Mucosa of rectum (tissue), 2 donors: ENCODE measurements at regions not wholly inside any gene's neighbourhood (a gene's known extent, or its start where the extent isn't known, plus 50 kb on each side); places are given as distances from the start of the nearest gene placed in this dataset.

Experiments
- H3K27ac ChIP-seq, 2 donors: one replicate each; pipeline ENCODE4 v1.7.0; 2013; ENCODE audit warnings: inconsistent platforms in 2 of 2, low read depth in 2 of 2, low read length in 2 of 2
- H3K27me3 ChIP-seq, 2 donors: one replicate each; pipeline ENCODE4 v1.7.0; 2013; ENCODE audit warnings: low read length in 2 of 2; ENCODE audit not compliant: control insufficient read depth in 2 of 2, insufficient read depth in 2 of 2
- H3K36me3 ChIP-seq, 2 donors: one replicate each; pipeline ENCODE4 v1.7.0; 2013; ENCODE audit warnings: low read length in 2 of 2; ENCODE audit not compliant: control insufficient read depth in 2 of 2, insufficient read depth in 2 of 2
- H3K4me1 ChIP-seq, 2 donors: one replicate each; pipeline ENCODE4 v1.7.0; 2013; ENCODE audit warnings: low read length in 2 of 2, mild to moderate bottlenecking in 1 of 2; ENCODE audit not compliant: control insufficient read depth in 2 of 2, insufficient read depth in 2 of 2
- H3K4me3 ChIP-seq, 2 donors: one replicate each; pipeline ENCODE4 v1.7.0; 2013; ENCODE audit warnings: low read length in 2 of 2
- H3K9ac ChIP-seq, 2 donors: one replicate each; pipeline ENCODE4 v1.7.0; 2013; ENCODE audit warnings: low read length in 2 of 2, low read depth in 1 of 2, mild to moderate bottlenecking in 1 of 2
- H3K9me3 ChIP-seq, 2 donors: one replicate each; pipeline ENCODE4 v1.7.0; 2013; ENCODE audit warnings: low read length in 2 of 2; ENCODE audit not compliant: control insufficient read depth in 2 of 2
- donor health status: healthy.
- donor health status: Normal muscosa, but diverticular disease.

DNA sequence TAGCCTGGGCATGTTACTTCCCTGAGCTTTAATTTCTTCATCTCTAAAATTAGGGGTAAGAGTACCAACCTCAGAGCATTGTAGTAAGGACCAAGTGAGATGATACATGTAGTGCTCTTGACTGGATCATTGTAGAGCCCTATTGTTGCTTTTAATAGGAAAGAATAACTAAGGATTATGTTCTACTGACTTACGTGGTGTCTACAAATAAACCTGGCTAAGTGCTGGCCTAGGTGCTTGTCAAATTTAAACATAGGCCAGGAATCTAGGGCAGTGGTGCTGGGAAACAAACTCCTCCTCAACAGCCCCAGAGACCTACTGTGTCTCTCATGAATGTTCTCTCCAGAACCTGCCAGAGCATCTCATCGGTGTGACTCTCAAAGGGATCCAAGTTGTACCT is 69.4 kb downstream of the ABCC12 start:
- no peaks in the 10 kb centered on the region for H3K36me3 ChIP-seq
- H3K4me1 ChIP-seq, result no peaks in the 10 kb centered on the region
- H3K9me3 ChIP-seq, result no peaks in the 10 kb centered on the region
- H3K4me3 ChIP-seq, result no peak overlapping the region
- no peak overlapping the region for H3K27ac ChIP-seq
- H3K9ac ChIP-seq, result no peak overlapping the region
- no peaks in the 10 kb centered on the region for H3K27me3 ChIP-seq

DNA sequence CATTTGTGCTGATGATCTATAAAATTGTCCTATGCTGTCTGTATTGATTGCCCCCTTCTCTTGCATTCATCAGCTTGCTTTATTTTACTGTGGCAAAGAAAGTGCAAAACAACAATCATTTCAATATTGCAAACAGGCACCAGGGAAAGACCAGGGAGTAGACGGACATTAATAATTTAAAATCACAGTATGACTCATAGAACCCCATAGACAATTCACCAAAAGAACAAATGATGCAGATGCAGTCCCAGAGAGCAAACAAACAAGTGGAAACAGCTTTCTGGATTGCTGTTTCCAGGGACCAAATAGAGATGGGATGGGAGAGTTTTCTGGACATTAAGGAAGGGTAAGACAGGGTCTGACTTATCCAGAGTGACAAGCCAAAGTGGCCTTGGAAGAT is 70.1 kb downstream of the ABCC12 start:
- no peaks in the 10 kb centered on the region for H3K27me3 ChIP-seq
- H3K9ac ChIP-seq, result no peak overlapping the region
- H3K9me3 ChIP-seq, result no peaks in the 10 kb centered on the region
- no peaks in the 10 kb centered on the region for H3K36me3 ChIP-seq
- no peak overlapping the region for H3K27ac ChIP-seq
- no peaks in the 10 kb centered on the region for H3K4me1 ChIP-seq
- no peak overlapping the region for H3K4me3 ChIP-seq

DNA sequence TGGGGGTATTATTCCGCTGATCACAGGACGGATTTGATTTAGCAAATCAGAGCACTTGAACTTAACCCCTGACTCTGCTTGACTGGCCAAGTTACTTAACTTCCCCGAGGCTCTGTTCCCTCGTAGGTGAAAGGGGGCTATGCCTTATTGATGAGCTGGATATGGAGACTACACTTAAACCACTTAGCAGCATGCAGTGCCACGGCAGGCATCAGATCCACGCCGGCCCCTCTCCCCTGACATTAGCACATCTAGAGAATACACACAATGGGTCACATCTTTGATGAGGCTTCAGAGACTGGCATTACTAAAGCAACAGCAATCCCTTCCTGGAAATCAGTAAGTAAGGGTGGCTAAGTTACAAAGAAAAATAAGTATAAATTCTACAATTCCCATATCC is 71.0 kb downstream of the ABCC12 start:
- Histone ChIP-seq H3K9ac (no peak overlapping the region), H3K4me3 (no peak overlapping the region), H3K36me3 (no peaks in the 10 kb centered on the region), H3K27ac (no peak overlapping the region), H3K9me3 (no peaks in the 10 kb centered on the region), H3K27me3 (no peaks in the 10 kb centered on the region), H3K4me1 (no peaks in the 10 kb centered on the region)

DNA sequence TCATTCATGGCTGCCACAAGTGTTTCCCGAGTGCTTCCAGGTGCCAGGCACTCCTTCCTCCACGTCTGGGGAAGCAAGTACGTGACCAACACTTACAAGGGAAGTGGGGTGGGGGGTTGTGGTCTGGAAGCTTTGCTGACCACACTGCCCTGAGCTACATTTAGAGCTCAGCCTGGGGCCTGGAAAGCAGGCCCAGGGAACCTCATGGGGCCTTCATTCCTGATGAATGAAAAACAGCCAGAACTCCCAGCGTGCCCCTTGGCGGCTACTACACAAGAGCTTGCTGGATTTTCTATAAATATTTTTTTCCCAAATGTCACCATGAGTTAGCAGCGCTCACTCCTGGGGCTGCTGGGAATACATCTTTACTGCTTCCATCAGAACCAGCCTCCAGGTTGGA is 73.3 kb downstream of the ABCC12 start:
- Histone ChIP-seq H3K4me3 (no peak overlapping the region), H3K4me1 (no peaks in the 10 kb centered on the region), H3K27ac (no peak overlapping the region), H3K36me3 (no peaks in the 10 kb centered on the region), H3K9me3 (no peaks in the 10 kb centered on the region), H3K9ac (no peak overlapping the region), H3K27me3 (no peaks in the 10 kb centered on the region)

DNA sequence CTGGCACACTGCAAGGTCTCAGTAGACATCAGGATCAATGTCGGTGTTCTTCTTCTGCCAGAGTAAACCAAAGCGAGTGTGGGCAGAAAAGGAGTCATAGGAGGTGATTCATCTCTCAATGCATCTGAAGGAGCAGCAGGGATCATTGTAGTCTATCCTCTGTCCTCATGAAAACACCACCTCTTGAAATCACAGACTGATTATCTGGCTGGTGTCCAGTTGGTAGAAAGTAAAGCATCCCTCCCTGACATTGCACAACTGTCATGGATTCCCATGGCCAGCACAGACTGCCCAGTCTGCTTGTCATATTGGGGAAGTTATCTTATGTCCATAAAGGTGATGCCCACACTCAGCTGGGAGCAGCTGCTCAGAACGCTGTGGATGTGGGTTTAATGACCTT is 74.1 kb downstream of the ABCC12 start:
- H3K27me3 ChIP-seq, result no peaks in the 10 kb centered on the region
- H3K9ac ChIP-seq, result no peak overlapping the region
- no peaks in the 10 kb centered on the region for H3K4me1 ChIP-seq

DNA sequence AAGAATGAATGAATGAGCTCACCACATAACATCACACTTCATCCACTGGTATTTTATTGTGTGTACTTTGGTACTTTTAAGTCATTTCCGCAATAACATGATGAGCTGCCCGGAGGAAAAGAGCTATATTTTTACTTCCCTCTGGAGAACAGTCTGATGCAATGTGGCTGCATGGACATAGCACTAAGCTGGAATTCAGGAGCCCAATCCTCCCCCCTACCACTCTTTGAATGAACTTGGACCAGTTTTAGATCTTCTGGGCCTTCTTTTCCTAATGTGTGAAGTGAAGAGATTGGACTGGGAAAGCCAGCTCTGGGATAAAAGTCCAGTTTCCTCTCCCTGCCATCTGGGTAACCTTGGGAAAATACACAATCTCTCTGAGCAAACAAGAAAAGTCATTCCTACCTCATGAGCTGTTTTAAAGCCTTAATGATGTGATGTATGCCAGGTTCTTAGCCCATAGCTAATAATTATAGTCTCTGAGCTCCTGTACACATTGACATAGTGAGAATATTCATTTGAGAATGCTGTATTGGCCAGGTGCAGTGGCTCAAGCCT is 79.3 kb downstream of the ABCC12 start:
- Histone ChIP-seq H3K4me1 (no peaks in the 10 kb centered on the region), H3K4me3 (no peak overlapping the region), H3K36me3 (no peaks in the 10 kb centered on the region), H3K27ac (no peak overlapping the region), H3K27me3 (no peaks in the 10 kb centered on the region), H3K9me3 (no peaks in the 10 kb centered on the region), H3K9ac (no peak overlapping the region)

More for the DNA sequence above, 74.1 kb downstream of the ABCC12 start:
- Histone ChIP-seq H3K27ac (no peak overlapping the region), H3K36me3 (no peaks in the 10 kb centered on the region), H3K4me3 (no peak overlapping the region), H3K9me3 (no peaks in the 10 kb centered on the region)

DNA sequence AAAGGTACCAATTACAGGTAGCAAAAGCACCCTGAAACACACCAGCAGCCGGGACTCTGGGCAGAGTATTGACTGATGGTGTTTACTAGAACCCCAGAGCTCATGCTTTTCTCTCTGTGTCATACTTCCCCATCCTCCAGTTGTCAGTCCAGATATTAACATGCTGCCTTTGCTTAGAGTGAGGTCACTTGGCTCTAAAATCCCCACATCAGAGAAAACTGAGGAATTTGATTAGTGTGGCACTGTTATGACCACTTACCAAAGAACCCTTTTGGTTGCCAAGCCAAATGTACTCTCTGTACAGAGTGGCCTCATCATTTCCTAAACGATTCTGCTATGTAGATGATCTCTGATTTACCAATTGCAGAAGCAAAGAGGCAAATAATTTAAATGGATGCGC is 80.4 kb downstream of the ABCC12 start:
- Histone ChIP-seq H3K4me1 (no peaks in the 10 kb centered on the region), H3K36me3 (no peaks in the 10 kb centered on the region), H3K9me3 (no peaks in the 10 kb centered on the region), H3K27ac (no peak overlapping the region), H3K27me3 (no peaks in the 10 kb centered on the region), H3K9ac (no peak overlapping the region), H3K4me3 (no peak overlapping the region)

DNA sequence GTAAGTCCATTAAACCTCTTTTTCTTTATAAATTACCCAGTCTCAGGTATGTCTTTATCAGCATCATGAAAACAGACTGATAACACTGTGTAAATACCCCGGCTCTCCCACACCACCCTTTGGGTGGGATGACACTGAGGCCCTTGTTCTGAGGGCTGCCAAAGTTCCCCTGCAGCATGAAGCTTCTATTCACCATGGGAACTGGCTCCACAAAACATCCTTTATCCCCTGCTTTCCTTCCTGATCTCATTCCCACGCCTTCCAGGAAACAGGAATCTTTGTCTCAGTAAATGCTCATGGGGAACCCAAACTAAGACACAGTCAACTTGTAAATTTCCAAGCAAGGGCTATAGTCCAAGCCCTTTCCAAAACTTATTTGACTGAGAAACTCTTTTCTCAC is 88.4 kb downstream of the ABCC12 start:
- no peaks in the 10 kb centered on the region for H3K9me3 ChIP-seq
- H3K9ac ChIP-seq, result no peak overlapping the region
- no peak overlapping the region for H3K4me3 ChIP-seq
- H3K4me1 ChIP-seq, result no peaks in the 10 kb centered on the region
- H3K27ac ChIP-seq, result no peak overlapping the region
- H3K36me3 ChIP-seq, result no peaks in the 10 kb centered on the region
- H3K27me3 ChIP-seq, result no peaks in the 10 kb centered on the region

DNA sequence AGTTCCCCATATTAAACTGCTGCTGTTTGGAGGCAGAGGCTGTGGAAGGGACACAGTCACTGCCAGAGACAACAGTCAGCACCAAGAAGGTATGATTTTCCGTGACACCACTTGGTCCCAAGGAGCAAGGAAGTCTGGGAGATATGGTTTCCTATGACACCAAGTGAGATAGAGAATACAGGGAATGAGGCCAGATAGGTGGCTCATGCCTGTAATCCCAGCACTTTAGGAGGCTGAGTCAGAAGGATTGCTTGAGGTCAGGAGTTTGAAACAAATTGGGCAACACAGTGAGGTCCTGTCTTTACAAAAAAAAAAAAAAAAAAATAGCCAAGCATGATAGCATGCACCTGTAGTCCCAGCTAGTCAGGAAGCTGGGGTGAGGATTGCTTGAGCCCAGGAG is 90.8 kb downstream of the ABCC12 start:
- Histone ChIP-seq H3K9me3 (no peaks in the 10 kb centered on the region), H3K27ac (no peak overlapping the region), H3K4me3 (no peak overlapping the region), H3K27me3 (no peaks in the 10 kb centered on the region), H3K36me3 (no peaks in the 10 kb centered on the region), H3K4me1 (no peaks in the 10 kb centered on the region), H3K9ac (no peak overlapping the region)

DNA sequence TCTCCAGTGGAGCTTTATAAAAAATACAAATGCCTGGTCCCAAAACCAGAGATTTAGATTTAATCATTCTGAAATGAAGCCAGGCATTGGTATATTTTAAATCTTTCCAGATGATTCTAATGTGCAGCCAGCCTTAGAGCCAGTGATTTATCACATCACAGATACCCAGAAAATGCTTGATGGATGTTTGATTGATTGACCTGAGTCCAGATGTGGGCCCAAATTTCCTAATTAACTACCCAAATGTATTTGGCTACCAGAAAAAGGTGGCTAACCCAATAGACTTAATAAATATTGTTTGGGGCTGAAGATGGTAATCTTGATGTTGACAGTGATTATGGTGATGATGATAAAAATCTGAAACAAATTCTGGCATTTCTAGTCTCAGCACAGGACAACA is 93.1 kb downstream of the ABCC12 start:
- H3K4me1 ChIP-seq, result no peaks in the 10 kb centered on the region
- H3K36me3 ChIP-seq, result no peaks in the 10 kb centered on the region
- H3K27ac ChIP-seq, result no peak overlapping the region
- H3K27me3 ChIP-seq, result no peaks in the 10 kb centered on the region
- H3K4me3 ChIP-seq, result no peak overlapping the region
- no peak overlapping the region for H3K9ac ChIP-seq
- H3K9me3 ChIP-seq, result no peaks in the 10 kb centered on the region

DNA sequence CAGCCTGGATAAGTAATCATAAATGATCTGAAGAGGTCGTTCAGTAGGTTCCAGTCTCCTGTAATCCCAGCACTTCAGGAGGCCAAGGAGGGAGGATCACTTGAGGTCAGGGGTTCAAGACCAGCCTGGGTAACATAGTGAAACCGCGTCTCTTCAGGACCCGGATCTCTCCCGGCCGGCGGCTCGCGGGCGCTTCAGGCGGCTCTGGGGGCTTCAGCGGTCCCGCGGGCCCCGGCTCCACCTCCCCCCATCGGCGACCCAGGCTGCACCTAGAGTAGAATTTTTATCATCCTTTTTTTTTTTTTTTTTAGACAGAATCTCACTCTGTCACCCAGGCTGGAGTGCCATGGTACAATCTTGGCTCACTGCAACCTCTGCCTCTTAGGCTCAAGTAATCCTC is 95.9 kb downstream of the ABCC12 start:
- no peaks in the 10 kb centered on the region for H3K9me3 ChIP-seq
- H3K9ac ChIP-seq, result no peak overlapping the region
- peaks cover 0 to under 1% of the 10 kb centered on the region in 2 donors for H3K27me3 ChIP-seq
- H3K36me3 ChIP-seq, result no peaks in the 10 kb centered on the region
- H3K27ac ChIP-seq, result no peak overlapping the region
- H3K4me3 ChIP-seq, result no peak overlapping the region
- H3K4me1 ChIP-seq, result no peaks in the 10 kb centered on the region
